ENCODE measurements at regions not wholly inside any gene's neighbourhood (a gene's known extent, or its start where the extent isn't known, plus 50 kb on each side); places are given as distances from the start of the nearest gene placed in this dataset.

DNA sequence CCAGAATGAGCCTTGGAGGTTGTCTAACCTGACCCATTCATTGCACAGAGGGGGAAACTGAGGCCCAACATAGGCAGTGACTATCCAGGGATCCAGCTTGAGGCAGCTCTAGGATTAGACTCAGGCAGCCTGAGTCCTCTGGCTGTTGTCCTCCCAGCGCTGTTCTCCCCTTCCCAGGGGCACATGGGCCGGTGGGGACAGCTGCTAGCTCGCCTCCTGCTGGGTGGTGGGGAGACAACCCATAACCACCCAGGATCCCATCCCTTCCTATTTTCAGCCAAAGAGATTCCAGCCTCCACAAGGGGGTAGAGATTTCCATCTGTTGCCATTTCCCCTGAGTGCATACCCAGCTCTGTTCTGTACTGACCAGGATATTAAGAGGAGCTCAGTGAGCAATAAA, 145.1 kb upstream of the GPR26 start:
- H3K4me1 ChIP-seq (replicated peaks) = no peaks in the 10 kb centered on the region
- intact Hi-C loops (cut with DNase I) = no loop called here
- no peaks in the 10 kb centered on the region for H3K9me3 ChIP-seq
- DNase-seq (ENCODE audit: low spot score) = no peak
- H3K27me3 ChIP-seq (replicated peaks; ENCODE audit: insufficient read depth) = no peaks in the 10 kb centered on the region
- H3K36me3 ChIP-seq = no peaks in the 10 kb centered on the region
- 80% methylated on average over 3 of the region's 3 CpGs for WGBS
- H3K4me3 ChIP-seq = no peak overlapping the region
- TF ChIP-seq, protein P1, sequence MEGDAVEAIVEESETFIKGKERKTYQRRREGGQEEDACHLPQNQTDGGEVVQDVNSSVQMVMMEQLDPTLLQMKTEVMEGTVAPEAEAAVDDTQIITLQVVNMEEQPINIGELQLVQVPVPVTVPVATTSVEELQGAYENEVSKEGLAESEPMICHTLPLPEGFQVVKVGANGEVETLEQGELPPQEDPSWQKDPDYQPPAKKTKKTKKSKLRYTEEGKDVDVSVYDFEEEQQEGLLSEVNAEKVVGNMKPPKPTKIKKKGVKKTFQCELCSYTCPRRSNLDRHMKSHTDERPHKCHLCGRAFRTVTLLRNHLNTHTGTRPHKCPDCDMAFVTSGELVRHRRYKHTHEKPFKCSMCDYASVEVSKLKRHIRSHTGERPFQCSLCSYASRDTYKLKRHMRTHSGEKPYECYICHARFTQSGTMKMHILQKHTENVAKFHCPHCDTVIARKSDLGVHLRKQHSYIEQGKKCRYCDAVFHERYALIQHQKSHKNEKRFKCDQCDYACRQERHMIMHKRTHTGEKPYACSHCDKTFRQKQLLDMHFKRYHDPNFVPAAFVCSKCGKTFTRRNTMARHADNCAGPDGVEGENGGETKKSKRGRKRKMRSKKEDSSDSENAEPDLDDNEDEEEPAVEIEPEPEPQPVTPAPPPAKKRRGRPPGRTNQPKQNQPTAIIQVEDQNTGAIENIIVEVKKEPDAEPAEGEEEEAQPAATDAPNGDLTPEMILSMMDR (IDR thresholded peaks at IDR 0.05) = no peak
- TF ChIP-seq POLR2A (IDR thresholded peaks at IDR 0.05) (no peak), POLR2AphosphoS5 (IDR thresholded peaks at IDR 0.05) (no peak)
- no peak overlapping the region for H3K27ac ChIP-seq

DNA sequence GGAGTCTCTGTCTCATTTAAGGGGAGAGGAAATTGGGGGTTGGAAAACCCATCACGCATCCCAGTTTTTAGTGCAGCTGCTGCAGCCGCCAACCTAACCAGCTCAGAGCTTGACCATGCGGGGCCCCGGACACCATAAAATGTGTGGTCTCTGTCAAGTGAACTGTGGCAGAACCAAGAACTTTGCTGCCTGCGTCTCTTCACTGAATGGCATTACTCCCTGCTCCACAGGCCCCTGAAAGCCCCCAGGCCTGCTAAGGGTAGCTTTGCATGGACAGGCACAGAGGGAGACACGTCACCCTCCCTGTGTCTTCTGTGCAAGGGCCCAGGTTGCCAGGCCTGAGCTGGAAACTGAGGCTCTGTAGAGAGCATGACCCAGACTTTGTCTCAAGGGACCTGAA, 144.6 kb upstream of the GPR26 start:
- Histone ChIP-seq H3K9me3 (no peaks in the 10 kb centered on the region), H3K36me3 (no peaks in the 10 kb centered on the region), H3K4me3 (no peak overlapping the region), H3K27me3 (replicated peaks; ENCODE audit: insufficient read depth) (no peaks in the 10 kb centered on the region), H3K4me1 (replicated peaks) (no peaks in the 10 kb centered on the region), H3K27ac (no peak overlapping the region)
- TF ChIP-seq POLR2A (IDR thresholded peaks at IDR 0.05) (no peak), POLR2AphosphoS5 (IDR thresholded peaks at IDR 0.05) (no peak)
- TF ChIP-seq, protein P1 (IDR thresholded peaks at IDR 0.05) = no peak
- intact Hi-C loops (cut with DNase I) = no loop called here
- 68% methylated on average over 5 of the region's 6 CpGs for WGBS
- no peak for DNase-seq (ENCODE audit: low spot score)

DNA sequence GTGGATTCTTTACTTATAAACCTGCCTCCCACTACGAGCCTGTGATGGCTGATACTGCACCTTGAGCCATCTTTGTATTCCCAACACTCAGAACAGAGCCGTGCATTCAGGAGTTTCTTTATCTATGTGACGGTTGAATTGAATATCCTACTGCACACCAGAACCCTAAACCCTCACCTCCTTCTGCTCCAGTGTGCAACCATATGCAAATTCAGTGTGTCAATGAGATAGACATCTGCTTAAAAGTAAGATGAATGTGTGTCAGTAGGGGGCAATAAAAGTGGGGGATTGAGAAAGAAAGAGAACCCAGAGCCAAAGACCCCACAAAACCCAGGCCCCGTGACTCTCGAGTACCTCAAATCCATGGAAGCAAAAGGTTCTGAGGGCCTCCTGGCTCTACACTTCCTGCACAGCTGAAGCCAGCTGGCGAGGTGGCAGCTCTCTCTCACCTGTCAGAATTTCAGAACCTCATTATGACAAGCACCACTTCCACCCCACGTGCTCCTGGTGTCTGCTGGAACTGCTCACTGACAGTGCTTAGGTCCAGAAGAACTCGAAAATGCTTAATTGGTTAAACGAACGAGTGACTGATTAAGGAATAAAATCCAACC, 143.3 kb upstream of the GPR26 start:
- Histone ChIP-seq H3K27ac (no peak overlapping the region), H3K4me3 (no peak overlapping the region), H3K27me3 (replicated peaks; ENCODE audit: insufficient read depth) (no peaks in the 10 kb centered on the region), H3K4me1 (replicated peaks) (no peaks in the 10 kb centered on the region), H3K9me3 (no peaks in the 10 kb centered on the region), H3K36me3 (no peaks in the 10 kb centered on the region)
- 85% methylated on average over 10 of the region's 10 CpGs for WGBS
- TF ChIP-seq, protein P1 (IDR thresholded peaks at IDR 0.05) = no peak
- TF ChIP-seq POLR2AphosphoS5 (IDR thresholded peaks at IDR 0.05) (no peak), POLR2A (IDR thresholded peaks at IDR 0.05) (no peak)
- no peak for DNase-seq (ENCODE audit: low spot score)
- intact Hi-C loops (cut with DNase I) = no loop called here

DNA sequence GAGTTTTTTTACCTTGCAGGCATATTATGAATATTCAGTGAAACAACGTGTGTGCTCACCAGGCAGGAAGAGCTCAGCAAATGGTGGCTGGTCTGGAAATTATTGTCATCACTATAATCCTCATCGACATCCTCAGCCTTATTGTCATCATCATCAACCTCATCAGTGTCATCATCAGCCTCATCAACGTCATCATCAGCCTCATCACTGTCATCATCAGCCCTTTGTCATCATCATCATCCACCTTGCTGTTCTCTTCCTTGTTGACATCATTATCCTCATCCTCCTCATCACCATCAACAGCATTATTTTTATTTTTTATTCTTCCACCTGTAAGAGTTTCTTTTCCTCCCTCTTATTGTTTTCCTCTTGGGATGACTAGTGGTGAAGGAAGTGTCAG, 142.3 kb upstream of the GPR26 start:
- WGBS = 94% methylated on average over 3 of the region's 3 CpGs
- no peak for DNase-seq (ENCODE audit: low spot score)
- no peaks in the 10 kb centered on the region for H3K4me1 ChIP-seq (replicated peaks)
- no peaks in the 10 kb centered on the region for H3K27me3 ChIP-seq (replicated peaks; ENCODE audit: insufficient read depth)
- H3K4me3 ChIP-seq = no peak overlapping the region
- intact Hi-C loops (cut with DNase I) = no loop called here
- H3K36me3 ChIP-seq = no peaks in the 10 kb centered on the region
- no peaks in the 10 kb centered on the region for H3K9me3 ChIP-seq
- H3K27ac ChIP-seq = no peak overlapping the region
- TF ChIP-seq POLR2AphosphoS5 (IDR thresholded peaks at IDR 0.05) (no peak), POLR2A (IDR thresholded peaks at IDR 0.05) (no peak)
- TF ChIP-seq, protein P1 (IDR thresholded peaks at IDR 0.05) = no peak

DNA sequence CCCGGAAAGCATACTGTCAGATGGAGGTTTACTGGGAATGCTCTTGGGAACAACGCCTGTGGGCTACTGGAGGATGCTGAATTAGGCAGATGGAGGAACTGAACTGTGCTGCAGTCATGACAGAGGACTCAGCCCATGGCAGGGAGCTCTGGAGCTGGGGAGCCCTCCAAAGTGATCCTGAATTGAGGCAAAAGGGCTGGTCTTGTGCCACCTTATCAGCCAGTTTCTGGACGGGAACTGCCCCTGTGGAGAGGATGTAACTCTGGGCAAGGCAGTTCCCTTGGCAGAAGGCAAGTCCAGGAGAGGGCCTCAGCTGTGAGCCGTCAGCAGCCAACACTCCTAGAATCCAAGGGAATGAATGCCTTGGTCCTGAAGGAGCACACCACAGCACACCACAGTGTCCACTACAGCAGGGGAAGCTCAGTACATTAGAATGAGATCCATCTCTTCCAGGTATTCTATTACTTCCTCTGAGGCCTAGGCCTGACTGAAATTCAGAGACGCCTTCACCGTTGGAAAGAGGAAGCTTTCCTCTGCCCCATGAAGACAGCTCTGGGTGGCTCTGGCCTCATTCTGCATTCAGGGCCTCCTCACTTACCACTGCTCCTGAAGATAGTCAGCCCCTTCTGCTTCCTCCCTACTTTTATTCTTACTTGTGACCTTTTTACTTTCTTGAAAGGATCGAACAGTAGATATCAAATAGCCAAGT, 139.6 kb upstream of the GPR26 start:
- H3K36me3 ChIP-seq = no peaks in the 10 kb centered on the region
- H3K9me3 ChIP-seq = no peaks in the 10 kb centered on the region
- no peak overlapping the region for H3K4me3 ChIP-seq
- WGBS = 83% methylated on average over 7 of the region's 7 CpGs
- TF ChIP-seq POLR2A (IDR thresholded peaks at IDR 0.05) (no peak), POLR2AphosphoS5 (IDR thresholded peaks at IDR 0.05) (no peak)
- TF ChIP-seq, protein P1 (IDR thresholded peaks at IDR 0.05) = no peak
- no peaks in the 10 kb centered on the region for H3K27me3 ChIP-seq (replicated peaks; ENCODE audit: insufficient read depth)
- no peaks in the 10 kb centered on the region for H3K4me1 ChIP-seq (replicated peaks)
- intact Hi-C loops (cut with DNase I) = no loop called here
- DNase-seq (ENCODE audit: low spot score) = no peak
- H3K27ac ChIP-seq = no peak overlapping the region
